Peyer's patch (tissue), 4 donors: ENCODE measurements at regions not wholly inside any gene's neighbourhood (a gene's known extent, or its start where the extent isn't known, plus 50 kb on each side); places are given as distances from the start of the nearest gene placed in this dataset.

ENCODE experiments used
- DNase-seq, 3 donors: peaks; one replicate each; pipeline ENCODE4 v3.0.0-alpha.2; 2017 to 2019
- H3K27ac ChIP-seq, 4 donors: fragments of 200-600 bp; sonication (generic); one replicate each; pipeline ENCODE4 v1.5.1; 2016 to 2019
- H3K27me3 ChIP-seq, 2 donors: fragments of 200-600 bp; sonication (generic); one replicate each; pipeline ENCODE4 v1.5.1; 2019
- H3K36me3 ChIP-seq, 3 donors: fragments of 200-600 bp; sonication (generic); one replicate each; pipeline ENCODE4 v1.5.1; 2016 to 2019
- H3K4me1 ChIP-seq, 4 donors: fragments of 200-600 bp; sonication (generic); one replicate each; pipeline ENCODE4 v1.5.1; 2016 to 2019
- H3K4me3 ChIP-seq, 4 donors: fragments of 200-600 bp; sonication (generic); 1 replicate in 3 of 4; 2 replicates in 1 of 4; pipeline ENCODE4 v1.5.1; 2016 to 2019; ENCODE audit warnings: mild to moderate bottlenecking in 1 of 4
- H3K9me3 ChIP-seq, 4 donors: fragments of 200-600 bp; sonication (generic); one replicate each; pipeline ENCODE4 v1.5.1; 2016 to 2019; ENCODE audit warnings: mild to moderate bottlenecking in 1 of 4
- CTCF ChIP-seq, 6 experiments: fragments of 450-650 bp in 4 of 6; fragments of 200-600 bp in 2 of 6; sonication (generic) in 1 of 6; IDR thresholded peaks; one replicate each; pipeline ENCODE4 v1.5.1; 2017 to 2019; ENCODE audit warnings: antibody characterized with exemption in 6 of 6, mild to moderate bottlenecking in 3 of 6, moderate library complexity in 1 of 6
- POLR2A ChIP-seq, 2 donors: fragments of 450-650 bp; IDR thresholded peaks; one replicate each; pipeline ENCODE4 v1.5.1; 2017; ENCODE audit warnings: antibody characterized with exemption in 2 of 2, mild to moderate bottlenecking in 2 of 2, moderate library complexity in 2 of 2

GRCh38 chr1:106555571-106555970, 500.9 kb upstream of the PRMT6 start:
- no peaks in the 10 kb centered on the region for H3K36me3 ChIP-seq
- no peak overlapping the region for H3K27ac ChIP-seq
- no peak overlapping the region for H3K4me3 ChIP-seq
- peaks cover 0 to 5% (median 0%) of the 10 kb centered on the region in 4 donors for H3K9me3 ChIP-seq
- DNase-seq: no peak
- TF ChIP-seq CTCF (IDR thresholded peaks at IDR 0.05) (no peak), POLR2A (IDR thresholded peaks at IDR 0.05) (no peak)
- H3K27me3 ChIP-seq: no peaks in the 10 kb centered on the region
- no peaks in the 10 kb centered on the region for H3K4me1 ChIP-seq

GRCh38 chr1:106564192-106564591, 492.3 kb upstream of the PRMT6 start:
- Histone ChIP-seq H3K36me3 (no peaks in the 10 kb centered on the region), H3K4me3 (no peak overlapping the region), H3K4me1 (no peaks in the 10 kb centered on the region), H3K27ac (no peak overlapping the region), H3K9me3 (peaks cover 0 to 3% (median 0%) of the 10 kb centered on the region in 4 donors), H3K27me3 (no peaks in the 10 kb centered on the region)
- TF ChIP-seq POLR2A (IDR thresholded peaks at IDR 0.05): no peak
- TF ChIP-seq CTCF (IDR thresholded peaks at IDR 0.05): no peak
- no peak for DNase-seq

DNA sequence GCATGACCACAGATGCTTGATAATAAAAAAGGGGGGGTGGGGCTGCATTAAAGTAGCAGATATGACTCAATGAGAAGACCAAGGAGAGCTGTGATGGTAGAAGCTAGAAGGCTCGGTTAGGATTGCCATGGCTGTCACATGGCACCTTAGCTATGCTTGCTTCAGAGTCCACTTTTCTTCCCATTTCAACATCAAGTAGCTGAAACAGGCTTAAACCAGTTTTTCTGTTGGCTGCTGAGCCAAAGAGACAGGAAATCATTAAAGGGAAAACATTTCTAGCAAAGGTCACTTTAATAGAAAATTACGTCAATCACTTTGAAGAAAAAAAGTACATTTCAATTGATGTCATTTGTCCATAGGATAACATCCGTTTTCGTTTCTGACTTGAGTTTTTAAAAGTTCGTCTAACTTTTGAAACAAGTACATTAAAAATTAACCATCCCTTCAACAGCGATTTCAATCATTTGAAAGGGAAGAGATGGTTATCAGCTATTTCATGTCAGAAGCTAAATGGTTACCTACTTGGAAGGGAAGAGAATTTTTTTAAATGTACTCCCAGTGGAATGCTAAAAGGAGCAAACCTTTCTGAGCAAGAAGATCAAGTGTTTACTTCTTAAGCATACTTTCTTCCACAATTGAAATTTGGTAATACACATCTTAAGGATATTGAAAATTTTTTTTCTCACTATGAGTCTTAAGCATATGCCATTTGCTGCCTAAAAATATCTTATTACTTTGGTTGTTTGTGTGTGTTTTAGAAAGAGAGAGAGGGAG, 488.1 kb upstream of the PRMT6 start:
- no peaks in the 10 kb centered on the region for H3K36me3 ChIP-seq
- TF ChIP-seq CTCF (IDR thresholded peaks at IDR 0.05) (no peak), POLR2A (IDR thresholded peaks at IDR 0.05) (no peak)
- H3K27me3 ChIP-seq: no peaks in the 10 kb centered on the region
- H3K4me3 ChIP-seq: no peak overlapping the region
- DNase-seq: no peak
- no peaks in the 10 kb centered on the region for H3K4me1 ChIP-seq
- H3K9me3 ChIP-seq: no peaks in the 10 kb centered on the region
- no peak overlapping the region for H3K27ac ChIP-seq

DNA sequence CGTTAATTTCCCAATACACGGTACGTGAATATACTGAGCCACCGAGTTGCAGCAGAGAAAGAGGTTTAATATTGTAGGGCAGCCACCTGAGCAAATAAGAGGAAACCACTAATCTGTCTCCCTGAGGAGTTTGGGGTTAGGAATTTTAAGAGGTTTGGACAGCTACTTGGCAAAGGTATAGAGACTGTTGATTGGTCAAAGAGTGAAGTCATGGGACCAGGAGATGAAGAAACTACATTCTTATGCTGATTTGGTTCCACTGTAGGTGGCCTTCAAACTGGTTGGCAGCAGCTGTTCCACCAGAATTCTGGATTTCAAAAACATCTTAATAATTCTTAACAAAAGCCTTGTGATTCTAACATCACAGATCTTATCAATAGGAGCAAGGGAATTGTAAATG, 485.4 kb upstream of the PRMT6 start:
- no peaks in the 10 kb centered on the region for H3K36me3 ChIP-seq
- no peak overlapping the region for H3K27ac ChIP-seq
- no peaks in the 10 kb centered on the region for H3K4me1 ChIP-seq
- no peaks in the 10 kb centered on the region for H3K27me3 ChIP-seq
- TF ChIP-seq POLR2A (IDR thresholded peaks at IDR 0.05) (no peak), CTCF (IDR thresholded peaks at IDR 0.05) (no peak)
- no peak overlapping the region for H3K4me3 ChIP-seq
- no peaks in the 10 kb centered on the region for H3K9me3 ChIP-seq
- no peak for DNase-seq

- no peak for TF ChIP-seq CTCF (IDR thresholded peaks at IDR 0.05)
- no peak for TF ChIP-seq POLR2A (IDR thresholded peaks at IDR 0.05)
- Histone ChIP-seq H3K4me3 (no peak overlapping the region), H3K36me3 (no peaks in the 10 kb centered on the region), H3K27me3 (no peaks in the 10 kb centered on the region), H3K9me3 (peaks cover 0 to 3% (median 0%) of the 10 kb centered on the region in 4 donors), H3K4me1 (no peaks in the 10 kb centered on the region), H3K27ac (no peak overlapping the region)
- DNase-seq: no peak
These were observed 472.4 kb upstream of the PRMT6 start for GRCh38 chr1:106584107-106584506.
